ENCODE measurements at regions not wholly inside any gene's neighbourhood (a gene's known extent, or its start where the extent isn't known, plus 50 kb on each side); places are given as distances from the start of the nearest gene placed in this dataset.

DNA sequence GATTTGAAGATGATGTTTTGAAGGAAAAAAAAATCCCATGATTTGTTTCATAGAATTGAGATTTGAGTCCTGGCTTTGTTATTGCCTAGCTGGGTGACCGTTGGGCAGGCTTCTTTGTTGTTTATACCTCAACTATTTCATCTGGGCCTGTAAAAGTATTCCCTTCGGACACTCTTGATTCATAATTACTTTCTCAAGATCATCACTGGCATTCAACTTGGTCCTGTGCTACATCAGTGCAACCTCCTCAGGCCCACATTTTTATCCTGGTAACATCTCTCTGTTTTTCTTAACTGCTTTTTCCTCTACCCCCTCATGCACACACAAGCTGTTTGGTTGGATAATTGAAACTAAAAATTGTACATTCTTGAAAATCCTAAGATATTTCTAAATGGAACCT is 67.5 kb upstream of the P3H2 start:
- TF ChIP-seq, protein P1, sequence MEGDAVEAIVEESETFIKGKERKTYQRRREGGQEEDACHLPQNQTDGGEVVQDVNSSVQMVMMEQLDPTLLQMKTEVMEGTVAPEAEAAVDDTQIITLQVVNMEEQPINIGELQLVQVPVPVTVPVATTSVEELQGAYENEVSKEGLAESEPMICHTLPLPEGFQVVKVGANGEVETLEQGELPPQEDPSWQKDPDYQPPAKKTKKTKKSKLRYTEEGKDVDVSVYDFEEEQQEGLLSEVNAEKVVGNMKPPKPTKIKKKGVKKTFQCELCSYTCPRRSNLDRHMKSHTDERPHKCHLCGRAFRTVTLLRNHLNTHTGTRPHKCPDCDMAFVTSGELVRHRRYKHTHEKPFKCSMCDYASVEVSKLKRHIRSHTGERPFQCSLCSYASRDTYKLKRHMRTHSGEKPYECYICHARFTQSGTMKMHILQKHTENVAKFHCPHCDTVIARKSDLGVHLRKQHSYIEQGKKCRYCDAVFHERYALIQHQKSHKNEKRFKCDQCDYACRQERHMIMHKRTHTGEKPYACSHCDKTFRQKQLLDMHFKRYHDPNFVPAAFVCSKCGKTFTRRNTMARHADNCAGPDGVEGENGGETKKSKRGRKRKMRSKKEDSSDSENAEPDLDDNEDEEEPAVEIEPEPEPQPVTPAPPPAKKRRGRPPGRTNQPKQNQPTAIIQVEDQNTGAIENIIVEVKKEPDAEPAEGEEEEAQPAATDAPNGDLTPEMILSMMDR (IDR thresholded peaks at IDR 0.05; ENCODE audit: low read length) = no peak
- TF ChIP-seq EZH2 (optimal IDR thresholded peaks at IDR 0.05; ENCODE audit: low read depth, low read length) = no peak
